Thyroid gland (tissue), 4 donors: ENCODE measurements at regions not wholly inside any gene's neighbourhood (a gene's known extent, or its start where the extent isn't known, plus 50 kb on each side); places are given as distances from the start of the nearest gene placed in this dataset.
"Not testable (repeated sequence)": the region's sequence is repeated elsewhere in the genome, so short reads cannot be mapped to it uniquely, and the experiment has no call there.

Experiments used
- DNase-seq, 2 donors: peaks; one replicate each; pipeline ENCODE4 v3.0.0-alpha.2; 2019
- H3K27ac ChIP-seq, 3 donors: fragments of 200-600 bp; sonication (generic); 1 replicate in 2 of 3; 2 replicates in 1 of 3; pipeline ENCODE4 v1.5.1; 2016 to 2019; ENCODE audit warnings: mild to moderate bottlenecking in 1 of 3, moderate library complexity in 1 of 3
- H3K27me3 ChIP-seq: fragments of 200-600 bp; sonication (generic); one replicate; pipeline ENCODE4 v1.5.1; 2019
- H3K36me3 ChIP-seq, 2 donors: fragments of 200-600 bp; sonication (generic); one replicate each; pipeline ENCODE4 v1.5.1; 2016 to 2019
- H3K4me1 ChIP-seq, 2 donors: fragments of 200-600 bp; sonication (generic); one replicate each; pipeline ENCODE4 v1.5.1; 2017 to 2019
- H3K4me3 ChIP-seq, 3 donors: fragments of 200-600 bp; sonication (generic); replicated peaks in 1 of 3; 1 replicate in 2 of 3; 2 replicates in 1 of 3; pipeline ENCODE4 v1.5.1; 2016; ENCODE audit warnings: mild to moderate bottlenecking in 1 of 3
- H3K9me3 ChIP-seq: fragments of 200-600 bp; sonication (generic); one replicate; pipeline ENCODE4 v1.5.1; 2017
- POLR2A ChIP-seq, 2 donors: fragments of 450-650 bp; IDR thresholded peaks; one replicate each; pipeline ENCODE4 v1.6.1; 2017; ENCODE audit warnings: antibody characterized with exemption in 2 of 2, mild to moderate bottlenecking in 2 of 2, moderate library complexity in 1 of 2
- WGBS, 2 donors: methylation state at CpG; one replicate each; pipeline ENCODE4 v1.1.5; 2017; 5-methylcytosine and 5-hydroxymethylcytosine counted together
- intact Hi-C: fragments of 100-400 bp; cut with DNase I; formaldehyde crosslinking; loops from one replicate; pipeline ENCODE4 v1.15.1; 2023
- TF ChIP-seq, protein P1 (sequence below), 6 experiments: fragments of 200-600 bp in 3 of 6; fragments of 450-650 bp in 3 of 6; sonication (generic) in 3 of 6; IDR thresholded peaks; one replicate each; pipeline ENCODE4 v1.5.1; 2016 to 2019; ENCODE audit warnings: antibody characterized with exemption in 6 of 6, mild to moderate bottlenecking in 2 of 6, inconsistent platforms in 1 of 6, moderate library complexity in 1 of 6

DNA sequence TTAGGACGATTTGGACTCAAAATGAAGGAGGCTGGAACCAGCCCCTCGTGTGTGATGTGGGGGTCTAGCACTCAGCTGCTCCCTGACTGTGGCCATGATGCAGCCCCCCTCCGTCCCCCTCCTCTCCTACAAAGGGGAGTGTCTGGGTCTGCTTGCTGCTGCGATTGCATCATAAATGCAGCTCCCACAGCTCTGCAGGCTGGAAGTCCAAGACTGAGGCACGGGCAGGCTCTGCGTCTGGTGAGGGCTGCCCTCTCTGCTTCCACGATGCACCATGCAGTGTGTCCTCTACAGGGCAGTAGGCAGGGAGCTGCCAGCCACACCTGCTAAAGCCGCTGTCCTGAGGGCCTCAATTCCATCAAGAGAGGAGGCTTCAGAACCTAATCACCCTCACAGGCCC lies 432.1 kb downstream of the BRD1 start:
- H3K27me3 ChIP-seq: no peaks in the 10 kb centered on the region
- 71 to 75% methylated on average over 3 to 8 of the region's 8 CpGs for WGBS, 2 donors
- no peaks in the 10 kb centered on the region for H3K36me3 ChIP-seq
- H3K9me3 ChIP-seq: no peaks in the 10 kb centered on the region
- no peaks in the 10 kb centered on the region for H3K4me1 ChIP-seq
- DNase-seq: no peak
- no peak for TF ChIP-seq POLR2A (IDR thresholded peaks at IDR 0.05)
- TF ChIP-seq, protein P1, sequence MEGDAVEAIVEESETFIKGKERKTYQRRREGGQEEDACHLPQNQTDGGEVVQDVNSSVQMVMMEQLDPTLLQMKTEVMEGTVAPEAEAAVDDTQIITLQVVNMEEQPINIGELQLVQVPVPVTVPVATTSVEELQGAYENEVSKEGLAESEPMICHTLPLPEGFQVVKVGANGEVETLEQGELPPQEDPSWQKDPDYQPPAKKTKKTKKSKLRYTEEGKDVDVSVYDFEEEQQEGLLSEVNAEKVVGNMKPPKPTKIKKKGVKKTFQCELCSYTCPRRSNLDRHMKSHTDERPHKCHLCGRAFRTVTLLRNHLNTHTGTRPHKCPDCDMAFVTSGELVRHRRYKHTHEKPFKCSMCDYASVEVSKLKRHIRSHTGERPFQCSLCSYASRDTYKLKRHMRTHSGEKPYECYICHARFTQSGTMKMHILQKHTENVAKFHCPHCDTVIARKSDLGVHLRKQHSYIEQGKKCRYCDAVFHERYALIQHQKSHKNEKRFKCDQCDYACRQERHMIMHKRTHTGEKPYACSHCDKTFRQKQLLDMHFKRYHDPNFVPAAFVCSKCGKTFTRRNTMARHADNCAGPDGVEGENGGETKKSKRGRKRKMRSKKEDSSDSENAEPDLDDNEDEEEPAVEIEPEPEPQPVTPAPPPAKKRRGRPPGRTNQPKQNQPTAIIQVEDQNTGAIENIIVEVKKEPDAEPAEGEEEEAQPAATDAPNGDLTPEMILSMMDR (IDR thresholded peaks at IDR 0.05): no peak
- intact Hi-C loops: no loop called here
- no peak overlapping the region for H3K4me3 ChIP-seq
- H3K27ac ChIP-seq: no peak overlapping the region

- H3K4me3 ChIP-seq, H3K9me3 ChIP-seq, intact Hi-C loops, H3K36me3 ChIP-seq, H3K4me1 ChIP-seq, DNase-seq, H3K27me3 ChIP-seq, H3K27ac ChIP-seq: not testable (repeated sequence)
- 88 to 90% methylated on average over 5 of the region's 5 CpGs for WGBS, 2 donors
Measured at GRCh38 chr22:49395062-49395461, 432.6 kb downstream of the BRD1 start.

GRCh38 chr22:49394116-49394785 lies 433.4 kb downstream of the BRD1 start:
- intact Hi-C loops: no loop called here
- WGBS, 2 donors: 65 to 92% methylated on average over 7 of the region's 7 CpGs
- H3K27me3 ChIP-seq: no peaks in the 10 kb centered on the region

DNA sequence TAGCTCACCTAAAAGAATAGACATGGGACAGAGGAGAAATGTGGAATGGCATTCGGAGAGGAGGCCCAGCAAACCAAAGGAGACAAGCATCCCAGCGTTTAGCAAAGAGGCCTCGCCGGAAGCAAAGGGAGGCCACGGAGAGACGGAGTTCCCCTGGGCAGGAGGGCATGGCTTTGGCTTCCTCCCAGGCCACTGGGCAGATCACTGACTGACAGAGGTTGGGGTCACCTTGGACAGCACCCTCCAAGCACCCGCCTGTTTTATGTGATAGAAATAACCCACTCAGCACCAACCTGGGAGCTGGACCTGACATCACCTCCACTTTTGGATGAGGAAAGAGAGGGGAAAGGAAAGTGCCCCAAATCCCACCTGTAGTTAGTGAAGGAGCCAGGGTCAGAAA lies 434.1 kb downstream of the BRD1 start:
- Histone ChIP-seq H3K4me1 (no peaks in the 10 kb centered on the region), H3K27me3 (no peaks in the 10 kb centered on the region), H3K4me3 (no peak overlapping the region), H3K9me3 (no peaks in the 10 kb centered on the region), H3K27ac (no peak overlapping the region), H3K36me3 (no peaks in the 10 kb centered on the region)
- TF ChIP-seq, protein P1 (IDR thresholded peaks at IDR 0.05): no peak
- TF ChIP-seq POLR2A (IDR thresholded peaks at IDR 0.05): no peak
- no peak for DNase-seq
- intact Hi-C loops: no loop called here
- 82% methylated on average over 7 of the region's 7 CpGs for WGBS, 2 donors

More at GRCh38 chr22:49394116-49394785, 433.4 kb downstream of the BRD1 start:
- H3K9me3 ChIP-seq: no peaks in the 10 kb centered on the region
- H3K27ac ChIP-seq: no peak overlapping the region
- H3K36me3 ChIP-seq: no peaks in the 10 kb centered on the region
- DNase-seq: no peak
- no peak overlapping the region for H3K4me3 ChIP-seq
- TF ChIP-seq, protein P1 (IDR thresholded peaks at IDR 0.05): no peak
- no peak for TF ChIP-seq POLR2A (IDR thresholded peaks at IDR 0.05)
- H3K4me1 ChIP-seq: no peaks in the 10 kb centered on the region

- Histone ChIP-seq H3K4me3 (no peak overlapping the region), H3K4me1 (no peaks in the 10 kb centered on the region), H3K9me3 (no peaks in the 10 kb centered on the region), H3K36me3 (no peaks in the 10 kb centered on the region), H3K27me3 (no peaks in the 10 kb centered on the region), H3K27ac (no peak overlapping the region)
- TF ChIP-seq, protein P1 (IDR thresholded peaks at IDR 0.05): no peak
- TF ChIP-seq POLR2A (IDR thresholded peaks at IDR 0.05): no peak
- no peak for DNase-seq
- WGBS, 2 donors: 71 to 86% methylated on average over 12 of the region's 12 CpGs
- intact Hi-C loops: no loop called here
Measured at GRCh38 chr22:49392841-49393510, 434.7 kb downstream of the BRD1 start.
